Keratinocyte (primary cell): ENCODE measurements at regions not wholly inside any gene's neighbourhood (a gene's known extent, or its start where the extent isn't known, plus 50 kb on each side); places are given as distances from the start of the nearest gene placed in this dataset.

ENCODE experiments used
- DNase-seq: peaks from one replicate; pipeline ENCODE4 v3.0.0-alpha.2; 2011; ENCODE audit warnings: low read depth, missing footprints, low spot score
- FAIRE-seq: peaks from 2 replicates; lab custom pipeline; 2011; peaks lifted over from hg19 to GRCh38; lab: Jason Lieb, UNC
- H2AFZ ChIP-seq: 2 replicates; pipeline ENCODE4 v1.6.0; 2012; ENCODE audit warnings: low read length, control low read depth, inconsistent platforms; ENCODE audit not compliant: control insufficient read depth
- H3K27ac ChIP-seq: 2 replicates; pipeline ENCODE4 v1.5.1; 2011; ENCODE audit warnings: low read length; ENCODE audit not compliant: control insufficient read depth, insufficient read depth
- H3K27me3 ChIP-seq: 3 replicates; pipeline ENCODE4 v1.6.0; 2011; ENCODE audit warnings: low read length; ENCODE audit not compliant: control insufficient read depth, insufficient read depth; ENCODE audit errors: extremely low read depth
- H3K36me3 ChIP-seq, 2 experiments: 2 replicates in 1 of 2; 3 replicates in 1 of 2; pipeline ENCODE4 v1.5.1; 2011; ENCODE audit warnings: low read length in 2 of 2, mild to moderate bottlenecking in 1 of 2; ENCODE audit not compliant: control insufficient read depth in 2 of 2, insufficient read depth in 2 of 2; ENCODE audit errors: extremely low read depth in 1 of 2
- H3K4me1 ChIP-seq: 3 replicates; pipeline ENCODE4 v1.5.1; 2011; ENCODE audit warnings: low read length; ENCODE audit not compliant: control insufficient read depth, insufficient read depth; ENCODE audit errors: extremely low read depth
- H3K4me2 ChIP-seq: 3 replicates; pipeline ENCODE4 v1.6.0; 2011; ENCODE audit warnings: low read depth, low read length; ENCODE audit not compliant: control insufficient read depth, insufficient read depth; ENCODE audit errors: extremely low read depth
- H3K4me3 ChIP-seq, 3 experiments: fragments of 200-600 bp in 1 of 3; sonication (generic) in 1 of 3; 2 replicates in 2 of 3; 3 replicates in 1 of 3; pipeline ENCODE4 v1.5.1; 2011 to 2016; ENCODE audit warnings: low read length in 3 of 3, mild to moderate bottlenecking in 3 of 3, control low read depth in 2 of 3, inconsistent platforms in 1 of 3, low read depth in 1 of 3, mixed read lengths in 1 of 3, mixed run types in 1 of 3, moderate library complexity in 1 of 3; ENCODE audit not compliant: control insufficient read depth in 2 of 3, insufficient read depth in 2 of 3; ENCODE audit errors: extremely low read depth in 1 of 3
- H3K79me2 ChIP-seq: 2 replicates; pipeline ENCODE4 v1.6.0; 2012; ENCODE audit warnings: low read length; ENCODE audit not compliant: control insufficient read depth, insufficient read depth
- H3K9ac ChIP-seq: 3 replicates; pipeline ENCODE4 v1.6.0; 2011; ENCODE audit warnings: low read length; ENCODE audit not compliant: control insufficient read depth, insufficient read depth; ENCODE audit errors: extremely low read depth
- H3K9me1 ChIP-seq: 3 replicates; pipeline ENCODE4 v1.6.0; 2011; ENCODE audit warnings: low read length; ENCODE audit not compliant: control insufficient read depth, insufficient read depth; ENCODE audit errors: extremely low read depth
- H3K9me3 ChIP-seq: 2 replicates; pipeline ENCODE4 v1.5.1; 2012; ENCODE audit warnings: low read depth, low read length; ENCODE audit not compliant: control insufficient read depth
- H4K20me1 ChIP-seq: 3 replicates; pipeline ENCODE4 v1.6.0; 2011; ENCODE audit warnings: low read length; ENCODE audit not compliant: control insufficient read depth, insufficient read depth; ENCODE audit errors: extremely low read depth
- CTCF ChIP-seq, 3 experiments: IDR thresholded peaks in 1 of 3; conservative IDR thresholded peaks in 1 of 3; optimal IDR thresholded peaks in 1 of 3; 2 replicates in 2 of 3; 3 replicates in 1 of 3; pipeline versions ENCODE3 to v1.5.1; 2011; ENCODE audit warnings: low read length in 3 of 3, mild to moderate bottlenecking in 3 of 3, moderate library complexity in 2 of 3, control low read depth in 1 of 3, inconsistent platforms in 1 of 3; ENCODE audit not compliant: insufficient read depth in 2 of 3; ENCODE audit errors: extremely low read depth in 1 of 3
- EZH2 ChIP-seq: IDR thresholded peaks from one replicate; pipeline ENCODE4 v1.6.1; 2012; ENCODE audit warnings: inconsistent platforms, mild to moderate bottlenecking, low read length, moderate library complexity
- dilution Hi-C: fragments of 300-500 bp; cut with MboI; formaldehyde crosslinking; loops from one replicate; pipeline ENCODE4 v1.7.0; 2020; ENCODE audit warnings: low sequenced_read_pairs; ENCODE audit not compliant: extremely low pct_ligation_motif_present

- DNase-seq: no peak
- H3K27ac ChIP-seq: no peak overlapping the region
- H3K27me3 ChIP-seq: no peaks in the 10 kb centered on the region
- no peaks in the 10 kb centered on the region for H4K20me1 ChIP-seq
- dilution Hi-C loops: no loop called here
- no peak for TF ChIP-seq CTCF (optimal IDR thresholded peaks at IDR 0.05 in 1 of 3, IDR thresholded peaks at IDR 0.05 in 1 of 3, conservative IDR thresholded peaks at IDR 0.05 in 1 of 3; ENCODE audit: extremely low read depth in 1 of 3, insufficient read depth in 2 of 3, low read length in 3 of 3)
- TF ChIP-seq EZH2: no peak
- H3K9ac ChIP-seq: no peak overlapping the region
- H3K79me2 ChIP-seq: no peaks in the 10 kb centered on the region
- H3K36me3 ChIP-seq: no peaks in the 10 kb centered on the region
- H3K4me1 ChIP-seq: no peaks in the 10 kb centered on the region
- H3K9me1 ChIP-seq: no peaks in the 10 kb centered on the region
- no peak overlapping the region for H3K4me3 ChIP-seq
- FAIRE-seq: no peak
- H2AFZ ChIP-seq: no peak overlapping the region
- no peaks in the 10 kb centered on the region for H3K9me3 ChIP-seq
- no peak overlapping the region for H3K4me2 ChIP-seq
These were observed 53.3 kb upstream of the ZNF385D start for GRCh38 chr3:21804330-21804729.

- no peak overlapping the region for H3K9ac ChIP-seq
- H3K4me3 ChIP-seq: no peak overlapping the region
- no peaks in the 10 kb centered on the region for H3K79me2 ChIP-seq
- no peak overlapping the region for H3K27ac ChIP-seq
- no peaks in the 10 kb centered on the region for H3K36me3 ChIP-seq
- no peak for DNase-seq
- H3K27me3 ChIP-seq: no peaks in the 10 kb centered on the region
- TF ChIP-seq EZH2: no peak
- H3K4me2 ChIP-seq: no peak overlapping the region
- no peaks in the 10 kb centered on the region for H4K20me1 ChIP-seq
- H3K9me3 ChIP-seq: no peaks in the 10 kb centered on the region
- H2AFZ ChIP-seq: no peak overlapping the region
- no peaks in the 10 kb centered on the region for H3K4me1 ChIP-seq
- dilution Hi-C loops: no loop called here
- H3K9me1 ChIP-seq: no peaks in the 10 kb centered on the region
- no peak for FAIRE-seq
These were observed 55.7 kb upstream of the ZNF385D start for GRCh38 chr3:21806733-21807132.

DNA sequence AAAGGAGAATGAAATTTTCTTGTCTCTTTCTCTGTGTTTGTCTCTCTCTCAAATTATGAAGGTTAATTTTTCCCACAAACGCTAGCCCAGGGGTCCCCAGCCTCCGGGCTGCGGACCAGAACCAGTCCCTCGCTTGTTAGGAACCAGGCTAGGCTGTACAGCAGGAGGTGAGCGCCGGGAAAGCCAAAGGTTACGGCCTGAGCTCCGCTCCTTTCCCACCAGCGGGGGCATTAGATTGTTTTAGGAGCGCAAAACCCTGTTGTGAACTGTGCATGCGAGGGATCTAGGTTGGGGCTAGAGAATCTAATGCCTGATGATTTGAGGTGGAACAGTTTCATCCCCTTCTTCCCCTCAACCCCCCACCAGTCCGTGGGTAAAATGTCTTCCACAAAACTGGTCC, 74.7 kb upstream of the ZNF385D start:
- Histone ChIP-seq H3K9me3 (no peaks in the 10 kb centered on the region), H3K9me1 (no peaks in the 10 kb centered on the region), H3K4me3 (no peak overlapping the region), H3K4me1 (no peaks in the 10 kb centered on the region), H4K20me1 (no peaks in the 10 kb centered on the region), H3K27me3 (no peaks in the 10 kb centered on the region), H3K36me3 (no peaks in the 10 kb centered on the region), H3K27ac (no peak overlapping the region), H3K79me2 (no peaks in the 10 kb centered on the region), H2AFZ (no peak overlapping the region), H3K4me2 (no peak overlapping the region), H3K9ac (no peak overlapping the region)
- FAIRE-seq (no peak), DNase-seq (no peak)
- TF ChIP-seq EZH2 (no peak), CTCF (optimal IDR thresholded peaks at IDR 0.05 in 1 of 3, IDR thresholded peaks at IDR 0.05 in 1 of 3, conservative IDR thresholded peaks at IDR 0.05 in 1 of 3; ENCODE audit: extremely low read depth in 1 of 3, insufficient read depth in 2 of 3, low read length in 3 of 3) (no peak)
- dilution Hi-C loops: no loop called here
